ENCODE measurements at regions not wholly inside any gene's neighbourhood (a gene's known extent, or its start where the extent isn't known, plus 50 kb on each side); places are given as distances from the start of the nearest gene placed in this dataset.
A peak's percentile ranks its signal among the peaks of the same experiment; 100 is the strongest.
"Not testable (repeated sequence)": the region's sequence is repeated elsewhere in the genome, so short reads cannot be mapped to it uniquely, and the experiment has no call there.

DNA sequence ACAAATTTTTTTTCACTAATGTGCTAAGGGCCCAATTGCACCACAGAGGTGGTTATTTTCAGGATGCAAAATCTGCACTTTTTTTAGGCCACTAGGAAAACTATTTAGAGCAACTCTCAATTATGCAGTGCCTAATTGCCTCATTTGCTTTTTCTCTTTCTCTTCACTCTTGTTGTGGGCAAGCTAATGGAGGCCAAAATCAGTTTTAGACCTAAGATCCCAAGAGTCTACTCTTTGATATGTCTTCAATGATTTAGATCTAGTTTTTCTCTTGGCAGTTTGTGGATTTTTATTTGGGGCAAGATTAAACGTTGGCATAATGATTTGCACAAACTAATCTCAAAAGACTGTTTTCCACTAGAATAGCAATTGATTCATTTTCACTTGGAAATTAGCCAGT is 1996.9 kb downstream of the LRRC4C start:
- DNase-seq, result no peak

DNA sequence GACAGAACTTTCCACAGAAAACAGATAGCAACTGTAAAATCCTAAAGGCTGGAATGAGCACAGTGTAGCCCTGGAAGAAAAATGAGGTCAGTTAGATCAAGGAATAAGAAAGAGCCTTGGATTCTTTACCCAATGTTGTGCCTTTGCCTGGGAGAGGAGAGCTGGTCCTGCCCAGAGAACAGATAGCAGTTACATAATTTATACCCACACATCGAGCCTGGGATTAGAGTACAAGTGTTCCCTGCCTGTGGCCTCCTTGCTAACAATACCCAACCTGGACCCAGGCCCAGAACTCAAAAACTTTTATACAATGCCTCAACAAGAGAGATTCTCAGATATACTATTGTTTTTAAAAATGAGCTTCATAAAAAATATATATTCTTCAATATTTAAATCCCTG is 1998.4 kb downstream of the LRRC4C start:
- no peak for DNase-seq

DNA sequence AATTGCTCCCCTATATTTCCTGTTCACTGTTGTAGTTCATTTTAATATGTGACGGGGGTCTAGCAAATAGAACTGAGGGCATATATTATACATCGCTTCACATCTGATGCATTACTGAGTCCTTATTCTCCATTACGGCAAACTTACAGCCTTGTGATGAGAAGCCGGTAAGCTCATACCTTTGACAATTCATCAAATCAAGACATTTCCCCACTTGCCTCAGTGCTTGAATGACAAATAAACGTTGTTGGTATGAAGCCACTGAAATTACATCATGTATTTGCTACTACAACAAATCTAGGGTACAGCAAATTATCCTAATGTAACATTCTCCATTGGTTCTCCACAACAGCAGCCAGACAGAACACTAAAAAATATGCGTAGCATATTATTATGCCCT is 1999.8 kb downstream of the LRRC4C start:
- DNase-seq, result no peak

DNA sequence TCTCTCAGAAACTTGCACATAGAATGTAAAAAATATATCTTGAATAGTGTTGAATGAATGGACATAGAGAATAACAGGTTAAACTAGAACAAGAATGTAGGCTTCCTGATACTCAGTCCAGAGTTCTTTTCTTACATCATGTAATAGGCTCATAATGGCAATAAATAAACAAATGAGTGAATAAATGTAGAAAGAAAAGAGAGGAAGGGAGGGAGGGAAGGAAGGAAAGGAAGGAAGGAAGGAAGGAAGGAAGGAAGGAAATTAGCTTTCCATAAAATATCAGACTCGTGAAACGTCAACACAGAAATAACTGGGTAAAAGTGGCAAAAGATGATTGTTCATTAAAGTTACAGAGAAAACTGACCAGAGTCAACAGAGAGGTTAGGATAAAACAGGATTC is 2001.0 kb downstream of the LRRC4C start:
- DNase-seq, result no peak

DNA sequence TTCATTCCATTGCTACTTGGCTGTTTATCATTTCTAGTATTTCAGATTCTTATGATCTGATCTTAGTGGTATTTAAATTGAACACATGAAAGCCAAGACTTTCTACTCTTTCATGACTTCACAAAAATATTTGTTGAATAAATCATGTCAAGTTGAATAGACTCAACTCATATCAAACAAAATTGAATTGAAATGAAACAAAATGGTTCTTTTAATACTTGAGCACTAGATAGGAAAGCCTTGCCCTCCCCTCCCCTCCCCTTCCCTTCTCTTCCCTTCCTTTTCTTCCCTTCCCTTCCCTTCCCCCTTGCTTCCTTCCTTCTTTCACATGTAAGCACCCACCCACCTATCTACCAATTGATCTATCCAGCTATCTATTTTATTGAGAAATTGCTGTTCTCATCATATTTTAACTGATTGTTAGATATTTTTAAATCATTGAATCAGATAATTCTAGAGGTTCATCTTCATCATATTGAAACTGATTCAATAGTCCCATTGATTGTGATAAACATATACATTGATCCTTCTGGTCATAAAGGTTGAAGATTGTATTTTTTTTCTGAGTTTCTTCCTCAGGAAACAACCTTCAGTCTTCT is 2015.9 kb downstream of the LRRC4C start:
- no peak for DNase-seq

DNA sequence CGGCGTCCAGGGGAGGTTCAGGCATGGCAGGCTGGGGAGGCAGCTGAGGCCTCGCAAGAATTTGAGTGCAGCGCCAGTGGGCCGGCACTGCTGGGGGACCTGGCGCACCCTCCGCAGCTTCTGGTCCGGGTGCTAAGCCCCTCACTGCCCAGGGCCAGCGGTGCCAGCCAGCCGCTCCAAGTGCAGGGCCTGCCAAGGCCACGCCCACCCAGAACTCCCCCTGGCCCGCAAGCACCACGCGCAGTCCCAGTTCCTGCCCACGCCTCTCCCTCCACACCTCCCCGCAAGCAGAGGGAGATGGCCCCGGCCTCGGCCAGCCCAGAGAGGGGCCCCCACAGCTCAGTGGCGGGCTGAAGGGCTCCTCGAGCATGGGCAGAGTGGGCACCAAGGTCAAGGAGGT is 2017.3 kb downstream of the LRRC4C start:
- no peak for DNase-seq

DNA sequence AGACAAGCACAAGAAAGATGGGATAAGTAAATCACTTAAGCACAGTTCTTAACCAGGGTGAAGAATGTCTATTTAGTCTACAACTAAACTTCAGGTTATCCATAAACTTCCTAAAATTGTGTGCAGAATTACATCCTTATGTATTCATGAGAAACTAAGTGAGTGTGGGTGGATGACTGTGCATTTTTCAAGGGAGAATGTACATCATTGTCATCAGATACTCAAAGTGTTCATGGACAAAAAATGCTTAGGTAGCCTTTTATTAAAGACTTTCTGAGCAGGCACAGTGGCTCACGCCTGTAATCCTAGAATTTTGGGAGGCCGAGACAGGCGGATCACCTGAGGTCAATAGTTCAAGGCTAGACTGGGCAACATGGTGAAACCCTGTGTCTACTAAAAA is 2023.8 kb downstream of the LRRC4C start:
- no peak for DNase-seq

DNA sequence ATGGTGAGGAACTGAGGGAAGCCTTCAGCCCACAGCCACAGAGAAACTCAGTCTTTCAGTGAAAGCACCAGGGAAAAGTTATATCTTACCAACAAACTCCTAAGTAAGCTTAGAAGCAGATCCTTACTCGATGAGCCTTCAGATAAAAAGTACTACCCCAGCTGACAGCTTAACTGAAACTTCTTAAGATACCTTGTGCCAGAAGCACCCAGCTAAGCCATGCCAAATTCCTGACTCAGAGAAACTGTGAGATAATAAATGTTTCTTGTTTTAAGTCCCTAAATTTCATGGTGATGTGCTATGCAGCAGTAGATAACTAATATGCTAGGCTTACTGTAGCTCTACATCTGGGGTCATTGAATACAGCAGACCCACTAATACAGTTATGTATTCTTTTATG is 2025.0 kb downstream of the LRRC4C start:
- DNase-seq, result no peak

DNA sequence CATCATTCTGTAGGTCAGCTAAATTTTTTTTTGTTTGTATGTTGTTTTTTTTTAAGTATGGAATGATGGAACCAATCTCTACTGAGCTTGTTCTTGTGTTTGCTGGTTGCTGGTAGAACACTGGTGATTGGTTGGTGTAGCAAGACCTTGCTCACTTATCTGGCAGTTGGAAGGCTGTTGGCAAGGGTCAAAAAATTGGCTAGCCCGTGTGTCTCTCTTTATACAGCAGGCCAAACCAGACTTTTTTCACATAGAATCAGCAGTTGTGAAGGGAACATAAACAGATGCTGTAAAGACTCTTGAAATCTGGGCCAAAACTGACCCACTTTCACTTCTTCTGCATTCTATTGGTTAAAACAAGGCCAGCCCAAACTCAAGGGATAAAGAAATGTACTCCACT is 2026.5 kb downstream of the LRRC4C start:
- DNase-seq, result no peak

DNA sequence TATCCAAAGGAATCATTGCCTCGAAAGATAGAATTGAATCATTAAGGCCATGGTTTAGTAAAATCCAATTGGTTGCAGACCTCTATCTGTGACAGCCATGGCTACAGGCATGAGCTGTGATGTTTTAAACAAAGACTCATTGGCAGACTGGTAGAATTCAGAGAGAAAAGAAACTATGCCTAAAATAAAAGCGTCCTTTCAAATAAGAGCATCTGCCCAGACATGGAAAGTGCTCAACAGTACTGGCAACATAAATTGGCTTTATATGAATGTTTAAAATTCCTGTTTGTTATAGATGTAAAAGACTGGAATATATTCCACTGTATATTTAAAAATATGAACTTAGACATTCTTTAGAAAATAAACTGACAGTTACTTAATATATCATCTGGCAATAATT is 2034.2 kb downstream of the LRRC4C start:
- no peak for DNase-seq

DNA sequence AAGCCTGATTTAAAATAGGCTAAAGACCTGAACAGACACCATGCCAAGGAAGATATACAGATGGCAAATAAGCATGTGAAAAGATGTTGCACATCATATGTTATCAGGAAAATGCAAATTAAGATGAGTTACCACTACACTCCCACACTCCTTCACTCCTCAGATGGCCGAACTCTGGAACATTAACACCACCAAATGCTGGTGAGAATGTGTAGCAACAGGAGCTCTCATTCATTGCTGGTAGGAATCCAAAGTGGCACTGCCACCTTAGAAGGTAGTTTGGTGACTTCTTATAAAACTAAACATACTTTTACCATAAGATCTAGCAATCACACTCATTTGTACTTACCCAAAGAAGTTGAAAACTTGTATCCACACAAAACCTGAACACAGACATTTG is 2047.3 kb downstream of the LRRC4C start:
- DNase-seq, result no peak

DNA sequence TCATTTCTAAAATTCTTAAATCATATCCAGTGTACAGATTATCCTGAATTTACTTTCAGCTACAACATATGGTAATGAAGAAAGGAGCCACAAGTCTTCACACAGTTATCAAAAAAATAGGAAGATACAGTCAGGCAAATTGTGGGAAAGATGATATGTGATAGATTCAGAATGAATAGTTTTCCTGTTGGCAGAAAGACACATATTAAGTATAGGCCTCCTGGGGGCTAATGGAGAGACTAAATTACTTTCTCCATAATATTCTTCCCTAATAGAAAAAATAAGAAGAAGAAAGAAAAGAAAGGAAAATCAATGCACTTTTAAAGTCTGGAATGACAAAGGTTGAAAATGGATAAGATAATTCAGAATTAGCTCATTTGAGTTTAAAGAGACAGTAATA is 2073.5 kb downstream of the LRRC4C start:
- DNase-seq, result no peak

DNA sequence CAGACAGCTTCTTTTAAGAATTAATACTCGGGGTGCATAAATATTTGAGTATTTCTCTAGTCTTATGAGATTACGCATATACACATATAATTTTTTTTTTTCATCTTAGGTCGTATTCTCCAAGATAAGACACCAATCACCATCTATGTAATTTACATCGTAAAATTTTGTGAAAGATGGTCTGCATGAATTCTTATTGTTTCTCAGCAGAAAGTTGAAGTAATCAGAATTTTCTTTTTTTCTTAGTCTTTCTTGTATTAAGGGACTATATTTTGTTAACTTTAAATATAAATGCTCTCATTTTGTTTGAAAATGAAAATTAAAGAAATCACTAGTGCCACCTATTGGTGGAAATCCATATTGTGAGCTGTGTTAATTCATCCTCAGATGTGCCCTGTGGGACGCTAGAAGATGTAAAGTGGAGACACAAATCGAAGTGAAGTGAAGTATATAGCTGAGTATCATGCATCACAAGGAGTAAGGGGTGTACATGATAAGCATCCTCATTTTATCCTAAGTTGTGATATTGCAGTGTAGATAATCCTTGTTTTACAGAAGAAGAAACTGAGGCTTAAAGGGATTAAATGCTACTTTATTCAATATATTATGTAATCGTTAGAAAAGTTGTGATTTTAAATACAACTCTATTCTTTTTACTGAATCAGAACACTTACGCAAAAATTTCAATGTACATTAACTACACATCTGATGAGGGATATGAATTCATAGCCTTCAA is 2084.3 kb downstream of the LRRC4C start:
- DNase-seq, result peak; percentile 15

DNA sequence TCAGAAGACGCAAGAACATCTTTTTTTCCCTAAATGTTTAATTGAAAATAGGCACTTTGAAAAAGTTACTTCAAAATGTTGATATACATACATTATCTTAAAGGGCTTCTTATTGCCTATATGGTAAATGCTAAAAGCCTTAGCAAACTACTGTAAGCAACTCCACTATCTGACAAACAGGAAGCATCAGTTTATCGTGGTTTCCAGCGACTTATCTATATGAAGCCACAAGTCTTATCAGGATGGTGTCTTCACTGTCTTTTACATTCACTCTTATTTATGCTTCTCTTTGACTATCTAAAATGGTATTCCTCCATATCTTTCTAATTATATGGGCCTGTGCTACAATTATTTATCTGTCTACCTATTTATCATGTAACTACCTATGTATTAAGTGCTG is 2091.9 kb downstream of the LRRC4C start:
- DNase-seq, result no peak

DNA sequence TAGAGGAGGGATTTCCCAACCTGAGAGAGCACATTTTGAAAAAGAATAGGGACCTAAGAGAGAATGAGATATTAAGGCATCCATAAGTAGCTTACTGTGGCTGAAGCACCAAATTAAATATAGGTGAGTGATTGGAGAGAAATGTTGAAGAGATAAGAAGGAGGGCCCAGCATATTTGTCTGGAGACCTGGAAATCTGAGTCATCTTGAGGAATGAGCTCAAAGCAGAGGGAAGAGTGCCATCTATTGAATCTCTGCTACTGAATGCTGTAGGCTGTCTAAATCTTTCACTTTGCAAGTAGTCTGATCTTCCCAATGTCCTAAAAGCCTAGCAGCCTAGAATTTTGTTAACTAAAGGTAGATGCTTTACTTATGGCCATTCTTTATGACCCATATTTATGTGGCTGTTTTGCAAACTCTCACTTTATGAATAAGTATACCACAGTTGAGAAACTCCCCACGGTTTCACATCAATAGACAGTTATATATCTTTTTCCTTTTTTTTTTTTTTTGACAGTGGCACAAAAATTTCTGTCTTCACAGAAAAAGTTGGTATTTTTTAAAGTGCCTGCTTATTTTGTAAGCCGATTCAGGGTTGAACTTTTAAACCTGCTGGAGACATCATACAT is 2093.5 kb downstream of the LRRC4C start:
- DNase-seq, result no peak

DNA sequence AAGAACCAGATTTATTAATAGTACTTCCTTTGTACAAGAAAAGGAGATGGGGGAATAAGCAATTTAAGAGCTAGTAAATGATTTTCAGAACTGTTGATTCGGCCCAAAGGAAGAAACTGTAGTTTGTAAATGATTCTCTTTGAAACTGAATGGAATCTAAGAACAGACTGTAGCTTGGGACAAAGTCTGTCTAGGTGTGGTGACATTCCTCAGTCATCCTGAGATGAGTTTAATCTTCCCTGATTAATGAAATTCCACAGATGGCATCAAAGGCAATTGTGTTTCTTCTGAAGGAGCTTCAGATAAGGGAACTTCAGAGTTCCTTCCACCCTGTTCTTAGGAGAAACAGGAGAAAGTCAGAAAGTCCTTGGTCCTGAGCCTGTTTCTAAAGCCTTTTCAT is 2095.9 kb downstream of the LRRC4C start:
- no peak for DNase-seq

DNA sequence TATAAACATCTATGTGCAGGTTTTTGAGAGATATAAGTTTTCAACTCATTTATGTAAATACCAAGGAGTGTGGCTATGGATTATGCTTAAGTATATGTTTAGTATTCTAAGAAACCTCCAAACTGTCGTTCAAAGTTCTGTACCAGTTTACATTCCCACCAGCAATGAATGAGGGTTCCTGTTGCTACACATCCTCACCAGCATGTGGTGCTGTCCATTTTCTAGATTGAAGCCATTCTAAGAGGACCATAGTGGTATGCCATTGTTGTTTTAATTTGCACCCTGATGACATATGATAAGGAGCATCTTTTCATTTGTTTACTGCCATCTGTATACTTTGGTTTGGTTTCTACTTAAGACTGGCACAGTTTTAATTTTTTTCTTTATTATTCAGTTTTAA is 2097.9 kb downstream of the LRRC4C start:
- DNase-seq, result no peak

DNA sequence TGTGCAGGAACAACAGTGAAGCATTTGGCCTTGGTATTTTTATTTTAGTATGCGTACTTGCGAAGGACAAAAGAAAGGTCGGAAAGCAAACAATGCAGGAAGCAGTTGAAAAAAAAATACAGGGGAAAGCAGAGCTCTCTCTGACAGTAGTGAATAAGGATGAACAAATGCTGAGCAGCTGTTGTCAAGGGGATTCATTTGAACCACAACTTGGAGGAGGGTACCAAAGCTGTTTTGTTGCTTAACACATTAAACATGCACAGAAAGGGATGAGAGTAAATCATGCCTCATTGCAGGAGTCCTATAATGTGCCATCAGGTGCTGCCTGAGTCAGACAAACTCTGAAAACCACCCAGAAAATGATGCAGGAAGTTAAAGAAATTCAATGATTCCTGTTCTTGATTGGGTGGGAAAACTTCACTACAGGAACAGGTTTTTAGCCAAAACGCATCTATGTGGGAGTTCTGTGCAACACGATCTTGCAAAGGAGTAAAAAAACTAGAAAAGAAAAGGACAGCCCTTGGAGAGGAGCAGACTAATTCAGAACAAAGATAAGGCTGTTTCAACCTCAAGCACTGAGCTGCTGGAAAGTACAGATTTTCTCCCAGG is 2113.5 kb downstream of the LRRC4C start:
- DNase-seq, result no peak

DNA sequence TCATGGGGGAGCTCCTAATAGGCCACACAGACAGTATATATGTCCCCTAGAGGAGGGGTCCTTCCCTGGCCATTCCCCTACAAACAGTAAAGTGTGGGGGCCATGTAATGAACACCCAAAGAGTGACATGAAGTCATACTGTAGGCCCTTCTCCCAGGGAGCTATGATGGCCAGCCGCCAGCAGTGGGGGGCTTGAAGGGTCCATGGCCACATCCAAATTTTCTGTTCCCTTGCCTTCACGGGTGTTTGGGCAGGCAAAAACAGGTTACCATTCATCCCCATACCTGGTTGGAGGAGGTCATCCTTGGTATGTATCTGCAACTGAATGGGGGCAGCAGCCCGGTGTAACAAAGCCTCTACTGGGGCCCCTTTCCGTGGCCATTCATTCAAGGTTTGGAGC is 2118.0 kb downstream of the LRRC4C start:
- DNase-seq, result no peak

DNA sequence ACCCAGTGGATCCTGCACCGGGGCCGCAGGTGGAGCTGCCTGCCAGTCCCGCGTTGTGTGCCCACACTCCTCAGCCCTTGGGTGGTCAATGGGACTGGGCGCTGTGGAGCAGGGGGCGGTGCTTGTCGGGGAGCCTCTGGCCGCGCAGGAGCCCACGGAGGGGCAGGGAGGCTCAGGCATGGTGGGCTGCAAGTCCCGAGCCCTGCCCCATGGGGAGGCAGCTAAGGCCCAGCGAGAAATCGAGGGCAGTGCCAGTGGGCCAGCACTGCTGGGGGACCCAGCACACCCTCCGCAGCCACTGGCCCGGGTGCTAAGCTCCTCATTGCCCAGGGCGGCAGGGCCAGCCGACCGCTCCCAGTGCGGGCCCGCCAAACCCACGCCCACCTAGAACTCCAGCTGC is 2126.4 kb downstream of the LRRC4C start:
- not testable (repeated sequence) for DNase-seq

DNA sequence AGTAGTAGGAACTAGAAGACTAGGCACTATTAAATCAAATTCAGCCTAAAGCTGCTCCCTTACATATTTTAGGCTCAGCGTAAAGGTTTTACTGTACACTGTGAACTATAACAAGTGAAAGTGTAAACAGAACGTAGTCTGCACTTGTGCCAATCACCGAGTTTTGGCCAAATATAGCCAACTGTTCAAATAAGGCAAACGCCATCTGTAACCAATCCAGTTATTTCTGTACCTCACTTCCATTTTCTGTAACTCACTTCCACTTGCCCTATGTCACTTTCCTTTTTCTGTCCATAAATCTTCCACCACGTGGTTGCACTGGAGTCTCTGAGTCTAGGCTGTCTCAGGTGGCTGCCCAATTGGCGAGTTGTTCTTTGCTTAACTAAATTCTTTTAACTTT is 2132.2 kb downstream of the LRRC4C start:
- DNase-seq, result no peak

DNA sequence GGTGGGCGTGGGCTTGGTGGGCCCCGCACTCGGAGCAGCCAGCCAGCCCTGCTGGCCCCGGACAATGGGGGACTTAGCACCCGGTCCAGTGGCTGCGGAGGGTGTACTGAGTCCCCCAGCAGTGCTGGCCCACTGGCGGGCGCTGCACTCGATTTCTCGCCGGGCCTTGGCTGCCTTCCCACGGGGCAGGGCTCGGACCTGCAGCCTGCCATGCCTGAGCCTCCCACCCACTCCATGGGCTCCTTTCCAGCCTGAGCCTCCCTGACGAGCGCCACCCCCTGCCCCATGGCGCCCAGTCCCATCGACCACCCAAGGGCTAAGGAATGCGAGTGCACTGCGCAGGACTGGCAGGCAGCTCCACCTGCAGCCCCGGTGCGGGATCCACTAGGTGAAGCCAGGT is 2147.6 kb downstream of the LRRC4C start:
- not testable (repeated sequence) for DNase-seq

DNA sequence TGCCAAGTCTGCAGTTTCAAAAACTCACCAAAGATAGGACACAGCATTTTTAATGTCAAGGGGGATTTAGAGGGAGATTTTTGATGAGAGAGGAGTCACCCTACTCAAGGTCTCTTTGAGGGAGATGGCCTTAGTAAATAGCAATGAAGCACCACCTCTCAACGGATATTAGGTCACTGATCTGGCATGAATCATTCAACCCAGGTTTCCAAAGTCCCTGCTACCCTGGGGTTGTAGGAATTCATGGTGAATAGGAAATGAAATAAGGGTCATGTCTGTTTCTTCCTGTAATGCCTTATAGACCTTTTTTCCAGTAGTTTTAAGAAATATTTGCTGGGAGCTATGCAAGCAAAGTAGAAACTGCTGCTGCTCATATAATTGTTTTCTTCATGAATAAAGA is 2154.9 kb downstream of the LRRC4C start:
- no peak for DNase-seq

DNA sequence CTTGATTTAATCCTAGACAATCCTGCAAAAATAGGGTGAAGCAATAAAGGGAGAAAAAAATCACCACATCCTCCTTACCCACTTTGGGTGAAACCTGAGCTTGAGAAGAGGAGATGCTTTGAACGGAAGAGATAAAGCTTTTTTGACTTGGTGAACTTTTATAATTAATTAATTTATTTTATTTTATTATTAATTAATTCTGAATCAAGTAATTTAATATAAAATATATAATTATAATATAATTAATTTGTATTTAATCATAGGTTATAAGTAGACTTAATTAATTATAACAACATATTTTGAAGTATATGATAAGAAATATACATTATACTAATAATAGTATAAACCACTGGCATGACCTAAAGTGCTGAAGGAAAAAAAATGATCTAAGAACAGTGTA is 2164.8 kb downstream of the LRRC4C start:
- DNase-seq, result no peak
